Left lung (tissue), 4 donors: ENCODE measurements at regions not wholly inside any gene's neighbourhood (a gene's known extent, or its start where the extent isn't known, plus 50 kb on each side); places are given as distances from the start of the nearest gene placed in this dataset.

Source experiments
- ATAC-seq: fragments of 200-7000 bp; cut with Tn5 transposase; one replicate; pipeline ENCODE4 v1.9.1; 2020; ENCODE audit warnings: moderate library complexity
- DNase-seq, 4 donors: peaks; one replicate each; pipeline ENCODE4 v3.0.0-alpha.2; 2013 to 2020
- H3K27ac ChIP-seq, 2 donors: fragments of 200-600 bp; sonication (generic) in 1 of 2; one replicate each; pipeline versions ENCODE4 v1.5.0 to v1.8.0; 2020 to 2021
- H3K27me3 ChIP-seq, 2 donors: fragments of 200-600 bp; sonication (generic) in 1 of 2; one replicate each; pipeline versions ENCODE4 v1.5.0 to v1.8.0; 2020 to 2021
- H3K36me3 ChIP-seq, 2 donors: fragments of 200-600 bp; sonication (generic) in 1 of 2; one replicate each; pipeline versions ENCODE4 v1.5.0 to v1.8.0; 2020 to 2021
- H3K4me1 ChIP-seq, 2 donors: fragments of 200-600 bp; one replicate each; pipeline ENCODE4 v1.8.0; 2021
- H3K4me3 ChIP-seq, 2 donors: fragments of 200-600 bp; sonication (generic) in 1 of 2; one replicate each; pipeline versions ENCODE4 v1.5.0 to v1.8.0; 2020 to 2021; ENCODE audit warnings: mild to moderate bottlenecking in 1 of 2
- H3K9me3 ChIP-seq, 2 donors: fragments of 200-600 bp; sonication (generic) in 1 of 2; one replicate each; pipeline versions ENCODE4 v1.5.0 to v1.8.0; 2020 to 2021
- CTCF ChIP-seq, 2 donors: fragments of 200-600 bp; sonication (generic) in 1 of 2; IDR thresholded peaks; one replicate each; pipeline versions ENCODE4 v1.5.0 to v1.8.0; 2021; ENCODE audit warnings: antibody characterized with exemption in 2 of 2
- intact Hi-C, 2 donors: fragments of 100-400 bp; cut with DNase I; formaldehyde crosslinking; loops; one replicate each; pipeline versions ENCODE4 v1.11.2 to v1.14.2; 2022
- donor health status: DM: no; HTN: yes; CAD: no.
- donor health status: DM: no; HTN: no; CAD: no.

- Histone ChIP-seq H3K27me3 (no peaks in the 10 kb centered on the region), H3K4me1 (no peaks in the 10 kb centered on the region), H3K36me3 (no peaks in the 10 kb centered on the region), H3K4me3 (no peak overlapping the region), H3K9me3 (no peaks in the 10 kb centered on the region), H3K27ac (no peak overlapping the region)
- ATAC-seq: no peak
- TF ChIP-seq CTCF (IDR thresholded peaks at IDR 0.05): no peak
- DNase-seq: no peak
- intact Hi-C loops: no loop called here
Measured at GRCh38 chr4:136301749-136302495, 1230.4 kb downstream of the PCDH18 start.

- H3K36me3 ChIP-seq: no peaks in the 10 kb centered on the region
- no peak overlapping the region for H3K27ac ChIP-seq
- no peaks in the 10 kb centered on the region for H3K27me3 ChIP-seq
- H3K4me1 ChIP-seq: no peaks in the 10 kb centered on the region
- ATAC-seq (no peak), DNase-seq (no peak)
- no peak for TF ChIP-seq CTCF (IDR thresholded peaks at IDR 0.05)
- H3K9me3 ChIP-seq: no peaks in the 10 kb centered on the region
- intact Hi-C loops: no loop called here
- H3K4me3 ChIP-seq: no peak overlapping the region
Measured at GRCh38 chr4:136283977-136284376, 1248.3 kb downstream of the PCDH18 start.

- ATAC-seq (no peak), DNase-seq (no peak)
- Histone ChIP-seq H3K9me3 (no peaks in the 10 kb centered on the region), H3K4me1 (no peaks in the 10 kb centered on the region), H3K27ac (no peak overlapping the region), H3K36me3 (no peaks in the 10 kb centered on the region), H3K27me3 (no peaks in the 10 kb centered on the region), H3K4me3 (no peak overlapping the region)
- intact Hi-C loops: no loop called here
- no peak for TF ChIP-seq CTCF (IDR thresholded peaks at IDR 0.05)
Measured at GRCh38 chr4:136281889-136282288, 1250.4 kb downstream of the PCDH18 start.

GRCh38 chr4:136281307-136281706 is 1251.0 kb downstream of the PCDH18 start:
- H3K4me1 ChIP-seq: no peaks in the 10 kb centered on the region
- intact Hi-C loops: no loop called here
- TF ChIP-seq CTCF (IDR thresholded peaks at IDR 0.05): no peak
- H3K4me3 ChIP-seq: no peak overlapping the region
- DNase-seq: no peak
- no peak overlapping the region for H3K27ac ChIP-seq
- ATAC-seq: no peak
- no peaks in the 10 kb centered on the region for H3K9me3 ChIP-seq
- no peaks in the 10 kb centered on the region for H3K27me3 ChIP-seq
- H3K36me3 ChIP-seq: no peaks in the 10 kb centered on the region

- no peak for DNase-seq
- H3K4me1 ChIP-seq: no peaks in the 10 kb centered on the region
- ATAC-seq: no peak
Measured at GRCh38 chr4:136277741-136278140, 1254.6 kb downstream of the PCDH18 start.

More at GRCh38 chr4:136277741-136278140, 1254.6 kb downstream of the PCDH18 start:
- H3K9me3 ChIP-seq: no peaks in the 10 kb centered on the region
- no peak overlapping the region for H3K4me3 ChIP-seq
- no peak for TF ChIP-seq CTCF (IDR thresholded peaks at IDR 0.05)
- intact Hi-C loops: no loop called here
- no peaks in the 10 kb centered on the region for H3K36me3 ChIP-seq
- H3K27ac ChIP-seq: no peak overlapping the region
- no peaks in the 10 kb centered on the region for H3K27me3 ChIP-seq
